ENCODE measurements at regions not wholly inside any gene's neighbourhood (a gene's known extent, or its start where the extent isn't known, plus 50 kb on each side); places are given as distances from the start of the nearest gene placed in this dataset.

GRCh38 chr7:37504801-37505200, 56.1 kb upstream of the ELMO1 start:
- TF ChIP-seq CTCF (IDR thresholded peaks at IDR 0.05) (no peak), POLR2AphosphoS5 (IDR thresholded peaks at IDR 0.05) (no peak), POLR2A (IDR thresholded peaks at IDR 0.05) (no peak), EP300 (IDR thresholded peaks at IDR 0.05) (no peak)
